K562 (cell line): ENCODE measurements at regions not wholly inside any gene's neighbourhood (a gene's known extent, or its start where the extent isn't known, plus 50 kb on each side); places are given as distances from the start of the nearest gene placed in this dataset.
A peak's percentile ranks its signal among the peaks of the same experiment; 100 is the strongest.

Experiments used
- C11orf30 ChIP-seq: fragments of 450-650 bp; IDR thresholded peaks from 2 replicates; pipeline ENCODE4 v1.6.1; 2016; ENCODE audit warnings: low read depth, mild to moderate bottlenecking
- CBX2 ChIP-seq: fragments of 200-600 bp; sonication (generic); IDR thresholded peaks from one replicate; pipeline ENCODE4 v1.6.1; 2012; ENCODE audit warnings: mild to moderate bottlenecking, low read length, inconsistent platforms; ENCODE audit not compliant: insufficient read depth, poor library complexity, severe bottlenecking
- CHD4 ChIP-seq: fragments of 200-600 bp; sonication (generic); IDR thresholded peaks from 3 replicates; pipeline ENCODE4 v1.6.1; 2012; ENCODE audit warnings: low read depth, mild to moderate bottlenecking, mixed read lengths, low read length, inconsistent platforms; ENCODE audit not compliant: insufficient read depth, insufficient replicate concordance, poor library complexity, severe bottlenecking
- COPS2 ChIP-seq: fragments of 450-650 bp; conservative IDR thresholded peaks from 2 replicates; pipeline ENCODE4 v1.6.1; 2016; ENCODE audit warnings: mild to moderate bottlenecking, moderate library complexity
- E2F8 ChIP-seq: fragments of 450-650 bp; IDR thresholded peaks from 2 replicates; pipeline ENCODE4 v1.7.1; 2018; ENCODE audit warnings: mild to moderate bottlenecking, low read depth; ENCODE audit not compliant: partially characterized antibody
- ETS2 ChIP-seq: IDR thresholded peaks from 2 replicates; pipeline ENCODE4 v1.6.1; 2016; ENCODE audit warnings: borderline replicate concordance, missing genetic modification characterization, mild to moderate bottlenecking, moderate library complexity, missing compliant biosample characterization; ENCODE audit not compliant: poor library complexity, severe bottlenecking
- GATA2 ChIP-seq: sonication (generic); formaldehyde crosslinking; IDR thresholded peaks from 2 replicates; pipeline ENCODE4 v1.4.0; 2020; ENCODE audit warnings: mild to moderate bottlenecking, missing genetic modification reagents
- LARP7 ChIP-seq: fragments of 450-650 bp; IDR thresholded peaks from 2 replicates; pipeline ENCODE4 v1.6.1; 2016
- MYNN ChIP-seq, 2 experiments: sonication (generic); formaldehyde crosslinking in 1 of 2; IDR thresholded peaks; 2 replicates each; pipeline versions ENCODE4 v1.5.0 to v1.6.1; 2016 to 2020; ENCODE audit warnings: antibody characterized with exemption in 1 of 2, missing genetic modification reagents in 1 of 2
- NR1H2 ChIP-seq: sonication (generic); formaldehyde crosslinking; IDR thresholded peaks from 2 replicates; pipeline ENCODE4 v1.4.0; 2020; ENCODE audit warnings: mild to moderate bottlenecking, missing genetic modification reagents
- NR3C1 ChIP-seq: sonication (generic); formaldehyde crosslinking; IDR thresholded peaks from 2 replicates; pipeline ENCODE4 v1.8.1; 2022; ENCODE audit warnings: missing genetic modification reagents
- POLR2A ChIP-seq: fragments of 450-650 bp; conservative IDR thresholded peaks from 2 replicates; pipeline ENCODE4 v1.6.1; 2016
- POLR3G ChIP-seq: IDR thresholded peaks from 2 replicates; pipeline ENCODE4 v1.6.1; 2011; ENCODE audit not compliant: insufficient read length, insufficient replicate concordance; ENCODE audit errors: extremely low read depth
- RBM17 ChIP-seq: fragments of 200-400 bp; formaldehyde crosslinking; IDR thresholded peaks from 2 replicates; pipeline ENCODE4 v1.6.1; 2017; ENCODE audit warnings: low read depth, mild to moderate bottlenecking, low read length, borderline replicate concordance
- SAFB2 ChIP-seq: fragments of 200-400 bp; formaldehyde crosslinking; IDR thresholded peaks from 2 replicates; pipeline ENCODE4 v1.6.1; 2018; ENCODE audit warnings: borderline replicate concordance, low read length, low read depth, moderate library complexity; ENCODE audit not compliant: severe bottlenecking
- SLC30A9 ChIP-seq: fragments of 250-450 bp; sonication (Bioruptor Pico); IDR thresholded peaks from 2 replicates; pipeline ENCODE4 v1.8.0; 2022; ENCODE audit warnings: mild to moderate bottlenecking, moderate library complexity
- SMAD3 ChIP-seq: fragments of 450-650 bp; formaldehyde crosslinking; conservative IDR thresholded peaks from 2 replicates; pipeline ENCODE4 v1.4.0; 2020; ENCODE audit warnings: mild to moderate bottlenecking
- XRCC5 ChIP-seq: fragments of 200-400 bp; formaldehyde crosslinking; IDR thresholded peaks from 2 replicates; pipeline ENCODE4 v1.6.1; 2017; ENCODE audit warnings: low read depth, mild to moderate bottlenecking, low read length
- YBX1 ChIP-seq: fragments of 450-650 bp; IDR thresholded peaks from 2 replicates; pipeline ENCODE4 v1.7.1; 2016; ENCODE audit warnings: mild to moderate bottlenecking
- ZBED1 ChIP-seq: IDR thresholded peaks from 2 replicates; pipeline ENCODE4 v1.6.1; 2014
- ZBTB5 ChIP-seq: fragments of 450-650 bp; IDR thresholded peaks from 2 replicates; pipeline ENCODE4 v1.6.1; 2017; ENCODE audit warnings: antibody characterized with exemption
- ZKSCAN1 ChIP-seq: fragments of 150-350 bp; IDR thresholded peaks from 2 replicates; pipeline ENCODE4 v1.6.1; 2016; ENCODE audit warnings: low read depth, low read length
- ZNF277 ChIP-seq: fragments of 250-450 bp; sonication (Bioruptor Pico); IDR thresholded peaks from 2 replicates; pipeline ENCODE4 v1.8.0; 2022; ENCODE audit warnings: inconsistent platforms, mild to moderate bottlenecking, moderate library complexity, borderline replicate concordance
- ZNF589 ChIP-seq: fragments of 200-800 bp; sonication (Bioruptor generic); IDR thresholded peaks from 2 replicates; pipeline ENCODE4 v1.6.1; 2016; ENCODE audit warnings: low read depth, missing genetic modification characterization, missing compliant biosample characterization
- ZNF76 ChIP-seq: fragments of 250-450 bp; sonication (Bioruptor Pico); IDR thresholded peaks from 2 replicates; pipeline ENCODE4 v1.4.0; 2020; ENCODE audit warnings: mild to moderate bottlenecking, moderate library complexity, borderline replicate concordance
- ZNF778 ChIP-seq: fragments of 450-650 bp; formaldehyde crosslinking; IDR thresholded peaks from 2 replicates; pipeline ENCODE4 v1.4.0; 2020; ENCODE audit warnings: mild to moderate bottlenecking, moderate library complexity

- TF ChIP-seq C11orf30 (peak; percentile 30), POLR2A (no peak), LARP7 (no peak), ZNF778 (CRISPR knock-in tag) (no peak), ETS2 (no peak), CBX2 (no peak), POLR3G (no peak), CHD4 (no peak), NR1H2 (CRISPR knock-in tag) (no peak), COPS2 (no peak), SAFB2 (no peak), YBX1 (no peak), XRCC5 (no peak), SLC30A9 (CRISPR knock-in tag) (no peak), ZBED1 (no peak), RBM17 (no peak), NR3C1 (CRISPR knock-in tag) (no peak), MYNN (IDR thresholded peaks at IDR 0.05) (no peak), MYNN (CRISPR knock-in tag; IDR thresholded peaks at IDR 0.05) (no peak), ZKSCAN1 (no peak), ZNF76 (CRISPR knock-in tag) (no peak), ZNF589 (CRISPR knock-in tag) (no peak), ZBTB5 (no peak), SMAD3 (CRISPR knock-in tag) (no peak), ZNF277 (CRISPR knock-in tag) (no peak), E2F8 (no peak), GATA2 (CRISPR knock-in tag) (no peak)
Observed at GRCh38 chr2:43142921-43143438, 83.4 kb downstream of the ZFP36L2 start (continued).
